H1 (cell line): ENCODE measurements at regions not wholly inside any gene's neighbourhood (a gene's known extent, or its start where the extent isn't known, plus 50 kb on each side); places are given as distances from the start of the nearest gene placed in this dataset.

Experiments
- CTCF ChIA-PET: fragments of 300-600 bp; sonication (Branson Sonifier 250); formaldehyde crosslinking; loops from one replicate; lab custom pipeline; 2021; ENCODE audit not compliant: partially characterized antibody; lab: Charles Lee
- POLR2A ChIA-PET: fragments of 300-600 bp; sonication (Branson Sonifier 250); formaldehyde crosslinking; loops from one replicate; lab custom pipeline; 2021; ENCODE audit warnings: inconsistent platforms; ENCODE audit not compliant: partially characterized antibody; lab: Charles Lee
- DNase-seq, 2 experiments: peaks; one replicate each; pipeline versions ENCODE4 v3.0.0 to v3.0.0-alpha.2; 2010 to 2022; ENCODE audit warnings: low spot score in 2 of 2, low read depth in 1 of 2, mixed read lengths in 1 of 2
- FAIRE-seq: peaks from 2 replicates; lab custom pipeline; 2011; peaks lifted over from hg19 to GRCh38; lab: Jason Lieb, UNC
- H2AFZ ChIP-seq: 2 replicates; pipeline ENCODE4 v1.8.1; 2012; ENCODE audit warnings: low read length, inconsistent platforms
- H2AK5ac ChIP-seq: 2 replicates; pipeline ENCODE4 v1.6.1; 2013; ENCODE audit warnings: low read depth, low read length
- H2BK120ac ChIP-seq: replicated peaks from 2 replicates; pipeline ENCODE3; 2013; ENCODE audit warnings: low read depth, low read length, inconsistent platforms
- H2BK12ac ChIP-seq: 2 replicates; pipeline ENCODE4 v1.6.1; 2013; ENCODE audit warnings: low read depth, low read length
- H2BK15ac ChIP-seq: 2 replicates; pipeline ENCODE4 v1.6.1; 2013; ENCODE audit warnings: low read length
- H2BK20ac ChIP-seq: 2 replicates; pipeline ENCODE4 v1.6.1; 2013; ENCODE audit warnings: low read length
- H2BK5ac ChIP-seq: 2 replicates; pipeline ENCODE4 v1.6.1; 2013; ENCODE audit warnings: low read depth, low read length
- H3K14ac ChIP-seq: 2 replicates; pipeline ENCODE4 v1.6.1; 2013; ENCODE audit warnings: inconsistent platforms; ENCODE audit not compliant: insufficient read length
- H3K18ac ChIP-seq: 2 replicates; pipeline ENCODE4 v1.6.1; 2013; ENCODE audit warnings: low read length; ENCODE audit errors: extremely low read depth
- H3K23ac ChIP-seq: 2 replicates; pipeline ENCODE4 v1.6.1; 2013; ENCODE audit warnings: inconsistent platforms; ENCODE audit not compliant: insufficient read length
- H3K23me2 ChIP-seq: 2 replicates; pipeline ENCODE4 v1.6.1; 2013; ENCODE audit warnings: low read depth, low read length
- H3K27ac ChIP-seq: 2 replicates; pipeline ENCODE4 v1.6.1; 2011; ENCODE audit warnings: low read depth, low read length, inconsistent platforms
- H3K27me3 ChIP-seq, 4 experiments: replicated peaks in 1 of 4; 1 replicate in 1 of 4; 2 replicates in 3 of 4; pipeline versions ENCODE4 v1.6.1 to v1.8.1; 2011 to 2013; ENCODE audit warnings: low read length in 3 of 4, mild to moderate bottlenecking in 3 of 4, inconsistent platforms in 2 of 4, mixed read lengths in 2 of 4, moderate library complexity in 1 of 4; ENCODE audit not compliant: control insufficient read depth in 3 of 4, insufficient read depth in 3 of 4; ENCODE audit errors: extremely low read depth in 1 of 4
- H3K36me3 ChIP-seq, 4 experiments: 2 replicates each; pipeline versions ENCODE4 v1.6.1 to v1.8.1; 2011 to 2013; ENCODE audit warnings: mild to moderate bottlenecking in 4 of 4, low read length in 3 of 4, moderate library complexity in 2 of 4, control low read depth in 1 of 4, inconsistent platforms in 1 of 4; ENCODE audit not compliant: insufficient read depth in 4 of 4, control insufficient read depth in 2 of 4
- H3K4ac ChIP-seq: replicated peaks from 2 replicates; pipeline ENCODE3; 2013; ENCODE audit warnings: low read length, low read depth, mixed read lengths, inconsistent platforms; ENCODE audit not compliant: insufficient read length
- H3K4me1 ChIP-seq, 4 experiments: replicated peaks in 1 of 4; 1 replicate in 1 of 4; 2 replicates in 3 of 4; pipeline versions ENCODE4 v1.6.1 to v1.8.1; 2011 to 2013; ENCODE audit warnings: low read length in 3 of 4, inconsistent platforms in 2 of 4, mixed read lengths in 1 of 4; ENCODE audit not compliant: insufficient read depth in 4 of 4, control insufficient read depth in 3 of 4
- H3K4me2 ChIP-seq, 2 experiments: 2 replicates each; pipeline versions ENCODE4 v1.6.1 to v1.8.1; 2011 to 2013; ENCODE audit warnings: low read depth in 2 of 2, low read length in 2 of 2, control low read depth in 1 of 2, inconsistent platforms in 1 of 2, mild to moderate bottlenecking in 1 of 2; ENCODE audit not compliant: insufficient read depth in 1 of 2
- H3K4me3 ChIP-seq, 4 experiments: fragments of 200-600, 300-600 bp in 1 of 4; sonication (generic), shearing (Covaris generic), sonication (Bioruptor Twin) in 1 of 4; 2 replicates each; pipeline versions ENCODE4 v1.5.1 to v1.8.1; 2011 to 2016; ENCODE audit warnings: low read length in 4 of 4, low read depth in 3 of 4, control low read depth in 2 of 4, inconsistent platforms in 2 of 4, mild to moderate bottlenecking in 2 of 4, mixed read lengths in 1 of 4, moderate library complexity in 1 of 4; ENCODE audit not compliant: insufficient read depth in 2 of 4; ENCODE audit errors: extremely low read depth in 1 of 4
- H3K56ac ChIP-seq: replicated peaks from 2 replicates; pipeline ENCODE3; 2013; ENCODE audit warnings: low read depth, mild to moderate bottlenecking, mixed read lengths, low read length, inconsistent platforms; ENCODE audit not compliant: insufficient read length
- H3K79me1 ChIP-seq: 2 replicates; pipeline ENCODE4 v1.6.1; 2013; ENCODE audit warnings: low read depth, low read length, control low read depth
- H3K79me2 ChIP-seq, 2 experiments: 2 replicates each; pipeline versions ENCODE4 v1.6.1 to v1.8.1; 2012 to 2013; ENCODE audit warnings: low read length in 2 of 2, mild to moderate bottlenecking in 2 of 2, inconsistent platforms in 1 of 2; ENCODE audit not compliant: insufficient read depth in 2 of 2, control insufficient read depth in 1 of 2
- H3K9ac ChIP-seq, 4 experiments: replicated peaks in 1 of 4; 1 replicate in 1 of 4; 2 replicates in 3 of 4; pipeline versions ENCODE4 v1.6.1 to v1.8.1; 2011 to 2013; ENCODE audit warnings: low read depth in 3 of 4, low read length in 3 of 4, control low read depth in 2 of 4, mild to moderate bottlenecking in 2 of 4, moderate library complexity in 2 of 4, inconsistent platforms in 1 of 4; ENCODE audit errors: extremely low read depth in 1 of 4
- H3K9me3 ChIP-seq, 2 experiments: 2 replicates each; pipeline versions ENCODE4 v1.6.1 to v1.8.1; 2012 to 2013; ENCODE audit warnings: mild to moderate bottlenecking in 2 of 2, moderate library complexity in 2 of 2, control low read depth in 1 of 2, inconsistent platforms in 1 of 2, low read depth in 1 of 2, low read length in 1 of 2, mixed read lengths in 1 of 2; ENCODE audit not compliant: insufficient read depth in 2 of 2
- H4K20me1 ChIP-seq, 2 experiments: replicated peaks in 1 of 2; 2 replicates each; pipeline versions ENCODE3 to v1.8.1; 2011 to 2013; ENCODE audit warnings: inconsistent platforms in 2 of 2, low read length in 2 of 2, mild to moderate bottlenecking in 1 of 2; ENCODE audit not compliant: insufficient read depth in 2 of 2, control insufficient read depth in 1 of 2
- H4K5ac ChIP-seq: 2 replicates; pipeline ENCODE4 v1.6.1; 2013; ENCODE audit warnings: low read length, low read depth, mixed read lengths, inconsistent platforms; ENCODE audit not compliant: insufficient read length
- H4K8ac ChIP-seq: 2 replicates; pipeline ENCODE4 v1.8.0; 2013; ENCODE audit warnings: mild to moderate bottlenecking, moderate library complexity, low read length, inconsistent platforms; ENCODE audit not compliant: insufficient read depth; ENCODE audit errors: extremely low read depth
- H4K91ac ChIP-seq: replicated peaks from 2 replicates; pipeline ENCODE3; 2013; ENCODE audit warnings: low read length, mixed read lengths, inconsistent platforms; ENCODE audit not compliant: insufficient read length
- BCL11A ChIP-seq, 2 experiments: IDR thresholded peaks; one replicate each; pipeline ENCODE4 v1.6.1; 2011; ENCODE audit warnings: low read depth in 2 of 2, low read length in 2 of 2, mild to moderate bottlenecking in 2 of 2
- SIX5 ChIP-seq: IDR thresholded peaks from 2 replicates; pipeline ENCODE4 v1.6.1; 2011; ENCODE audit warnings: mild to moderate bottlenecking, low read depth, low read length
- WGBS, 2 experiments: shearing (Covaris generic) in 1 of 2; methylation state at CpG; one replicate each; pipeline versions ENCODE4 v1.1.6 to v1.1.7; 2013 to 2015; ENCODE audit warnings: low lambda C conversion rate in 2 of 2, mixed read lengths in 2 of 2, inconsistent platforms in 1 of 2, low coverage in 1 of 2, missing lambda C conversion rate in 1 of 2; ENCODE audit not compliant: insufficient replicate concordance in 2 of 2, insufficient coverage in 1 of 2, insufficient read length in 1 of 2; ENCODE audit errors: extremely low coverage in 1 of 2, missing lambda C conversion rate in 1 of 2; 5-methylcytosine and 5-hydroxymethylcytosine counted together

- DNase-seq, result no peak
- H3K9me3 ChIP-seq, result peaks cover 3 to 11% of the 10 kb centered on the region in 2 experiments; a peak in 3 of 4 replicates
- CTCF ChIA-PET, result interaction anchor here (0.7 kb wide), 1 partner anchor 848 kb away, joined by 3 read pairs; no protein-coding TSS in a partner anchor
- H2BK12ac ChIP-seq, result no peak overlapping the region
- no peak overlapping the region for H2BK5ac ChIP-seq
- no peaks in the 10 kb centered on the region for H3K4me1 ChIP-seq
- no peak overlapping the region for H3K27ac ChIP-seq
- H4K5ac ChIP-seq, result no peak overlapping the region
- H3K36me3 ChIP-seq, result no peaks in the 10 kb centered on the region
- POLR2A ChIA-PET, result no interaction called here
- H2BK20ac ChIP-seq, result no peak overlapping the region
- FAIRE-seq, result no peak
- no peak overlapping the region for H2BK120ac ChIP-seq
- TF ChIP-seq BCL11A (IDR thresholded peaks at IDR 0.05; ENCODE audit: low read depth in 2 of 2, low read length in 2 of 2), result no peak
- no peak for TF ChIP-seq SIX5
- H3K14ac ChIP-seq, result no peak overlapping the region
- H3K79me2 ChIP-seq, result no peaks in the 10 kb centered on the region
- H2AFZ ChIP-seq, result no peak overlapping the region
- H3K79me1 ChIP-seq, result no peaks in the 10 kb centered on the region
- no peaks in the 10 kb centered on the region for H4K20me1 ChIP-seq
- H3K27me3 ChIP-seq, result no peaks in the 10 kb centered on the region
- no peak overlapping the region for H2BK15ac ChIP-seq
- H3K18ac ChIP-seq, result no peak overlapping the region
- H3K4me2 ChIP-seq, result no peak overlapping the region
- no peak overlapping the region for H3K9ac ChIP-seq
- 86% methylated on average over 2 of the region's 2 CpGs; no CpG with 5 or more reads in 1 of the 2 experiments for WGBS, 2 experiments
- no peaks in the 10 kb centered on the region; the same call in 1 of the 2 replicates for H3K23me2 ChIP-seq
- H3K23ac ChIP-seq, result no peak overlapping the region
- H4K8ac ChIP-seq, result peak overlapping the region; percentile 14; the same call in 1 of the 2 replicates
- H2AK5ac ChIP-seq, result no peak overlapping the region
- no peak overlapping the region for H3K4ac ChIP-seq
- no peak overlapping the region for H3K4me3 ChIP-seq
- H3K56ac ChIP-seq, result no peak overlapping the region
- H4K91ac ChIP-seq, result no peak overlapping the region
Measured at GRCh38 chr4:136457004-136457403, 1075.3 kb downstream of the PCDH18 start.
